NK-92 treated with Interleukin-12 subunit alpha and Interleukin-12 subunit beta, amount 100 ng/mL, for 24 hours (cell line): ENCODE measurements at regions not wholly inside any gene's neighbourhood (a gene's known extent, or its start where the extent isn't known, plus 50 kb on each side); places are given as distances from the start of the nearest gene placed in this dataset.

ENCODE experiments used
- DNase-seq: peaks from one replicate; lab custom pipeline; 2025; lab: John Stamatoyannopoulos, UW

GRCh38 chr2:106981491-106981890 lies 95.5 kb upstream of the ST6GAL2 start:
- DNase-seq, result no peak

DNA sequence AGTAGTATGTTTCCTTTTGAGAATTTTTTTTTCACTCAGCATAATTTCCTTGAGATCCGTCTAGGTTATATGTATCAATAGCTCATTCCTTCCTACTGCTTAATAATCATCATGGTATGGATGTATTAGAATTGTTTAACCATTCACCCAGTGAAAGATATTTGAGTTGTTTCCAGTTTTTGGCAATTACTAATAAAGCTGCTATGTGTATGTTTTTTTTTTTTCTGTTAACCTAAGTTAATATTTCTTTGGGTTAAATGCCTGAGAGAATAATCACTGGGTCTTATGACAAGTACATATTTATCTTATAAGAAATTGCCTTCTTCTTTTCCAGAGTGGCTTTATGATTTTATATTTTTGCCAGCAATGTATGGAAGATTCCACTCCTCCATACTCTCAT lies 96.4 kb upstream of the ST6GAL2 start:
- DNase-seq, result no peak

DNA sequence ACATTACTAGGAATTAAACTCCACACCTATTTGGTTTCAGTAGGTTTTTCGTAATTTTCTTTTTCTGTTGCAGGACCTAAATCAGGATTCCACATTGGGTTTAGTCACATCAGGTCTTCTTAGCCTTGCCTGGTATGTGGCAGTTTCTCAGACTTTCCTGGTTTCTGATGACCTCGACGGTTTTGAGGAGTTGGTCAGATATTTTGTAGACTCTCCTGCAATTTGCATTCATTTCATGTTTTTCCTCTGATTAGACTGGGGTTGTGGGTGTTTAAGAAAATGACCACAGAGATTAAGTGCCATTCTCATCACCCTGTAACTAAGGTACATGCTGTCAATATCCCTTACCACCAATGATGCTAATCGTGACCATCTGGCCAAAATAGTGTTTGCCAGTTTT lies 97.3 kb upstream of the ST6GAL2 start:
- DNase-seq, result no peak

DNA sequence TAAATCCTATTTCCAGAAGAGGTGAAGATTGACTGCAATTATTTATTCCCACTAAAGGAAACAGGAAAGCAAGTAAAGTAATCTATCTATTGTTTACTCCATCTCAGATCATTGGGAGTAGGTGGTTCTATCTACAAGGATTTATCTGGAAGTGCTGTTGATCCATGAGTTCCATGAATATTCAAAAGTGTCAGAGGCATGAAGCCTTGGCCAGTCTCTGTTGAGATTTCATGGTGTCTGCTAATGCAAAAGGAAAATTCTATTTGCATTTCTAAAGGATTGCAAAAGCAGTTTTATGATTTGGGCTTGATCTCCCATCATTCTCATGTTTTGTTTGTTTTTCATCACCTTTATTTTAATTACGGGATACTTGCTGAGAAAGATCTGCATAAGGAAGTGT lies 102.4 kb upstream of the ST6GAL2 start:
- DNase-seq, result no peak

GRCh38 chr2:106990297-106990696 lies 104.3 kb upstream of the ST6GAL2 start:
- no peak for DNase-seq

DNA sequence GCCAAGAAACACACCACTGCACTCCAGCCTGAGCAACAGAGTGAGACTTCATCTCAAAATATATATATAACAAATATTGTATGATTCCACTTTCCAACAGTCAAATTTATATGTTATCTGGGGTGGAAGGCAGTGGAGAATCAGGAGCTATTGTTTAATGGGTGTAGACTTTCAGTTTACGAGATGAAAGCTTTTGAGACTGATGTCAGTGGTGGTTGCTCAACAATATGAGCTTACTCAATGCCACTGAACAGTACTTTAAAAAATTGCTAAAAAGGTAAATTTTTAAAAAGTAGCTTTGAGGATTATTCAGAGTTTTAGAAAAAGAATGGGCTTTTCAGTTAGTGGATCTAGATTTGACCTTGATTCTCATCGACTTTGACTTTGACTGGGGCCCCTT lies 105.9 kb upstream of the ST6GAL2 start:
- DNase-seq, result no peak

- no peak for DNase-seq
Observed at GRCh38 chr2:106995556-106995955, 109.6 kb upstream of the ST6GAL2 start.

DNA sequence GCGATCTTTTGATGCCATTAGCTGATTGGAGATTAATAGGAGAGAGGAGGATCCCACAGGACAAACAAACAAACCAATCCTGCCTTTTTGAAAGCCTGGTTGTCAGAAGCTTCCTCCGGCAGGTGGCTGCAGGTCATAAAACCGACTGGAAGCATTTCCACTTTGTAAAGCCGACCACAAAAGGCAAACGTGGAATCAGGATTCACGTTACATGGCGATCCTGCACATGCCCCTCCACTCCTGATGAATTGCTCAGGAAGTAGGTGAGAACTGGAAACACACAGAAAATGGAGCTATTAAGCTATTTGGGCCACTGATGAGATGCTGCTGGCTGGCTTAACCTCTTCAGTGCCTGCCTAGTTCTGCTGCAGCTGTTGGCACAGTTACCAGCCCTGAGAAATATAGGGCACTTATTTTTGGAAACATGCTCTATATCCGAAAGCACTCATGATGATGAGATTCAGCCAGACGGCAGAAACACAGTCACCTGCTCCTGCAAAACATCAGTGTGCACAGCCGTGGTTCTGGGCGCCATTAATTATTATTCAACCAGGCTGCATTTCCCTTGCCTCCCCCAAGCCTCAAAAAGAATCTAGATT lies 110.3 kb upstream of the ST6GAL2 start:
- DNase-seq, result no peak

- DNase-seq, result no peak
Observed at GRCh38 chr2:106997204-106997603, 111.2 kb upstream of the ST6GAL2 start.

GRCh38 chr2:107001062-107001461 lies 115.1 kb upstream of the ST6GAL2 start:
- DNase-seq, result no peak

GRCh38 chr2:107001551-107001950 lies 115.6 kb upstream of the ST6GAL2 start:
- no peak for DNase-seq

GRCh38 chr2:107001964-107002696 lies 116.2 kb upstream of the ST6GAL2 start:
- no peak for DNase-seq

DNA sequence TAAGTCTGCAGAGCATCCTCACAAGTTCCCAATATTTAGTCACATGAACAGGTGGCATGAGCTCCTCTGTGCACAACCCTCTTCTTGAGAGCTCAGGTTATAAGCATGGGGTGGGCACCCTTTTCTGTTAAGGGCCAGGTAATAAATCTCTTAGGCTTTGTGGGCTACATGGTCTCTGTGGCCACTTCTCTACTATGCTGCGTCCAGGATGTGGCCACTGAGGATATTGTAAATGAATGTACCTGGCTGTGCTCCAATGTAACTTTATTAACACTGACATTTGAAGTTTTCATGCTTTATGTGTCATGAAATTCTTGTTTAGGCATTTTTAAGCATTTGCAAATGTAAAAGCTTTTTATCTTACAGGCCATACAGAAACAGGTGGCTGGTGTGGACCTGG lies 116.8 kb upstream of the ST6GAL2 start:
- DNase-seq, result no peak

DNA sequence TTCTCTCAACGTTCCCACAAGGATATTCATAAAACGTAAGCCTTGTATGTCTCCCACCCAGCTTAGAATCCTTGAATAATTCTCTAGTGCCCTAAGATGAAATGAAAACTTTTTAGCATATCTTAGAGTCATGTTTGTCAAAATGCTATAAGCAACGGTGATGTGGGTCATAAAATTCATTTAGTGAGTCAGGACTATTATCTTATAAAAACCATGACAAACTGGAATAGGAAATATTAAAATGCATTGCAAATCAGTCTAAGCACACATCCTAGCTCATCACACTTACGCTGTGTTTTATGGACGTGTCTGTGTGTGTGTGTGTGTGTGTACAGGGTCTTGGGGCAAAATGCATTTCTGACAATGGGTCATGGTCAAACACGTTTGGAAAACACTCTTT lies 119.9 kb upstream of the ST6GAL2 start:
- DNase-seq, result no peak

- no peak for DNase-seq
Observed at GRCh38 chr2:107006836-107007235, 120.9 kb upstream of the ST6GAL2 start.

GRCh38 chr2:107007927-107008326 lies 122.0 kb upstream of the ST6GAL2 start:
- DNase-seq, result no peak

- DNase-seq, result no peak
Observed at GRCh38 chr2:107008843-107009242, 122.9 kb upstream of the ST6GAL2 start.

DNA sequence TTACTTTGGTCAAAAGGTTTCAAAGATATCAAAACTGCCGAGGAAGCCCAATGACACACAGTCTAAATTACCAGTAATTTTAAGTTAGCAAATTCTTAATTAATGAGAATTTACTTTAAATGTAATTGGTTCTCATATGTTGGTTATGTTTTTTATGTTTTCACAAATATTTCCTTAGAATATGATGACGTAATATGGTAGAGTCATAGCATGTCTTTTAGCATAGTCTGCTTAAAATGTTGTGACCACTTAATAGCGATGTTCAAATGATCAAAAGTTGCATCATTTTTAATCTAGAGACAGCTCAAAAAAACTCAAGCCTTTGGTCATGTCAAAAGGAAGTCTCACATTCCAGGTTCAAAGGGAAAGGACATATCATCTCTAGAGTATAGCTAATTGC lies 123.3 kb upstream of the ST6GAL2 start:
- no peak for DNase-seq

- no peak for DNase-seq
Observed at GRCh38 chr2:107012714-107013306, 126.8 kb upstream of the ST6GAL2 start.

DNA sequence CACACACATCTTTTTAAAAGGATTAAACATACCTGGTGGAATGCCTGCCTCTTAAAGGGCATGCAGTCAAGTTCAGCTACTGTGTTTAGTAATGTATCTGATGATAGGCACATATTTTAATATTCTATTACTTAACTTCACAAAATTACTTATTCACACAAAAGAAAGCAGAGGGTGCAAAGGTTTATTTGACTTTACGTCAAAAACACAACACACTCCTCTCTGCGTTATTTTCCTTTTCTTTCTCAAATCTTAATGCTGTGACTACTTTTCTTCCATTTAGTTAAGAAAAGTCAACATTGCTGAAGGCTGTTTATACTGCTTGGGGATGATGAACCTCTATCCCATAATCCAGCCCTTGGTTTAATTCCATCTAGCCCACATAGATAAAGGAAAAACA lies 127.9 kb upstream of the ST6GAL2 start:
- DNase-seq, result no peak

- no peak for DNase-seq
Observed at GRCh38 chr2:107018366-107018765, 132.4 kb upstream of the ST6GAL2 start.

GRCh38 chr2:107020392-107020791 lies 134.4 kb upstream of the ST6GAL2 start:
- DNase-seq, result no peak

DNA sequence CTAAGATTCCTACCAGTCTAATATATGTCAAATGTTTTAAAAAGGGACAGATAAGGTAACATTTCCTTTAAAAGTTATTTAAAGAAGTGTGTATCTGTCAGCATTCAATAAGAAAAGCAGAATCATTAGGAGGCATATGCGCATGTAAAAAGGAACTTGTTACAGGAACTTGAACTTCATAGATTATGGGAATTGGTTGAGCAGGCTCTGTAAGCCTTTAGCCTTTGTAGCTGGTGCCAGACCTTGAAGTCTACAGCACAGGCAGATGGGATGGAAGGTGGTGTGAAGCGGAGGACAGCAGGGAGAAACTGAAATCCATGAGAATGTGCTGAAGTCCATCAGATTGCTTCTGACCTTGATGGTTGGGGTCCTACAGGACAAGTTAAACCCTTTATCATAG lies 138.3 kb upstream of the ST6GAL2 start:
- no peak for DNase-seq
